Subcutaneous abdominal adipose tissue (tissue), 5 donors: ENCODE measurements at regions not wholly inside any gene's neighbourhood (a gene's known extent, or its start where the extent isn't known, plus 50 kb on each side); places are given as distances from the start of the nearest gene placed in this dataset.
"Not testable (repeated sequence)": the region's sequence is repeated elsewhere in the genome, so short reads cannot be mapped to it uniquely, and the experiment has no call there.

Experiments
- H3K27ac ChIP-seq: one replicate; pipeline ENCODE4 v1.7.0; 2013; ENCODE audit warnings: low read depth, mild to moderate bottlenecking, inconsistent platforms, low read length, moderate library complexity
- H3K27me3 ChIP-seq, 5 donors: one replicate each; pipeline ENCODE4 v1.7.0; 2013; ENCODE audit warnings: low read length in 5 of 5, inconsistent platforms in 1 of 5; ENCODE audit not compliant: control insufficient read depth in 5 of 5, insufficient read depth in 4 of 5
- H3K36me3 ChIP-seq, 5 donors: one replicate each; pipeline ENCODE4 v1.7.0; 2013; ENCODE audit warnings: low read length in 5 of 5; ENCODE audit not compliant: control insufficient read depth in 5 of 5, insufficient read depth in 5 of 5
- H3K4me1 ChIP-seq, 5 donors: one replicate each; pipeline ENCODE4 v1.7.0; 2013; ENCODE audit warnings: low read length in 5 of 5, mild to moderate bottlenecking in 3 of 5, moderate library complexity in 1 of 5; ENCODE audit not compliant: control insufficient read depth in 5 of 5, insufficient read depth in 5 of 5
- H3K4me3 ChIP-seq, 5 donors: one replicate each; pipeline ENCODE4 v1.7.0; 2013; ENCODE audit warnings: low read length in 5 of 5, low read depth in 1 of 5
- H3K9ac ChIP-seq, 5 donors: one replicate each; pipeline ENCODE4 v1.7.0; 2013; ENCODE audit warnings: low read length in 5 of 5, mild to moderate bottlenecking in 4 of 5, moderate library complexity in 3 of 5
- H3K9me3 ChIP-seq, 5 donors: one replicate each; pipeline ENCODE4 v1.7.0; 2013; ENCODE audit warnings: low read length in 5 of 5; ENCODE audit not compliant: control insufficient read depth in 5 of 5
- donor health status: healthy.
- donor health status: healthy.
- donor health status: healthy.
- donor health status: healthy.
- donor health status: healthy.

DNA sequence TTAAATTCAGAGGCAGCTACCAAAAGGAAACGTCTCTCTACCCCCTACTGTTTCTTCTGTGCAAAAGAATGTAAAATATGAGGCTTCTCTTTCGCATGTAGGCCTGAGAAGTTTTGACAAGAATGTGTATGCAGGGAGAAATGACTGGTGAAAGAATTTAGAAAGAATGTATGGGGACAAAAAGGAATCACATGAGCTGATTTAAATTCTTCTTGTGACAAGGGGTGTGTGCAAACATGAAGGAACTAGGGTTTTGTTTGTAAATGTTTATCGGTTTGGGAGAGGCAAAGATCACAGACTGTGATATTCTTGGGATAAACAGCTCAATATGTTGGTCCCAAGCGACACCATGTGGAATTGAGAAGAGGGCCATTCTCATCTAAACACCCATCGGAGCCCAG is 345.2 kb upstream of the VRK2 start:
- no peaks in the 10 kb centered on the region for H3K9me3 ChIP-seq
- no peaks in the 10 kb centered on the region for H3K4me1 ChIP-seq
- H3K27me3 ChIP-seq, result no peaks in the 10 kb centered on the region
- no peak overlapping the region for H3K9ac ChIP-seq
- H3K27ac ChIP-seq, result no peak overlapping the region
- H3K4me3 ChIP-seq, result no peak overlapping the region
- H3K36me3 ChIP-seq, result no peaks in the 10 kb centered on the region

- Histone ChIP-seq H3K4me1 (no peaks in the 10 kb centered on the region), H3K4me3 (no peak overlapping the region), H3K36me3 (no peaks in the 10 kb centered on the region), H3K27me3 (no peaks in the 10 kb centered on the region), H3K9me3 (no peaks in the 10 kb centered on the region), H3K27ac (no peak overlapping the region), H3K9ac (no peak overlapping the region)
These were observed 343.2 kb upstream of the VRK2 start for GRCh38 chr2:57703407-57703806.

- not testable (repeated sequence) for H3K27ac ChIP-seq, H3K9ac ChIP-seq, H3K4me1 ChIP-seq, H3K4me3 ChIP-seq, H3K9me3 ChIP-seq, H3K27me3 ChIP-seq, H3K36me3 ChIP-seq
These were observed 338.8 kb upstream of the VRK2 start for GRCh38 chr2:57707794-57708193.

GRCh38 chr2:57711991-57712390 is 334.6 kb upstream of the VRK2 start:
- no peak overlapping the region for H3K4me3 ChIP-seq
- H3K27me3 ChIP-seq, result no peaks in the 10 kb centered on the region
- no peaks in the 10 kb centered on the region for H3K36me3 ChIP-seq
- no peak overlapping the region for H3K27ac ChIP-seq
- no peaks in the 10 kb centered on the region for H3K9me3 ChIP-seq
- no peak overlapping the region for H3K9ac ChIP-seq
- H3K4me1 ChIP-seq, result no peaks in the 10 kb centered on the region

- H3K36me3 ChIP-seq, result no peaks in the 10 kb centered on the region
- no peak overlapping the region for H3K27ac ChIP-seq
- peak overlapping the region in 2 of 5 donors; percentile 38 to 44 for H3K9ac ChIP-seq
- H3K4me1 ChIP-seq, result peaks cover 0 to 4% (median 3%) of the 10 kb centered on the region in 5 donors
- no peaks in the 10 kb centered on the region for H3K27me3 ChIP-seq
- no peaks in the 10 kb centered on the region for H3K9me3 ChIP-seq
- peak overlapping the region; percentile 33 to 59 (median 41) for H3K4me3 ChIP-seq
These were observed 325.6 kb upstream of the VRK2 start for GRCh38 chr2:57720728-57721627.

- H3K4me3 ChIP-seq, result no peak overlapping the region
- no peaks in the 10 kb centered on the region for H3K36me3 ChIP-seq
These were observed 321.2 kb upstream of the VRK2 start for GRCh38 chr2:57725337-57725947.

DNA sequence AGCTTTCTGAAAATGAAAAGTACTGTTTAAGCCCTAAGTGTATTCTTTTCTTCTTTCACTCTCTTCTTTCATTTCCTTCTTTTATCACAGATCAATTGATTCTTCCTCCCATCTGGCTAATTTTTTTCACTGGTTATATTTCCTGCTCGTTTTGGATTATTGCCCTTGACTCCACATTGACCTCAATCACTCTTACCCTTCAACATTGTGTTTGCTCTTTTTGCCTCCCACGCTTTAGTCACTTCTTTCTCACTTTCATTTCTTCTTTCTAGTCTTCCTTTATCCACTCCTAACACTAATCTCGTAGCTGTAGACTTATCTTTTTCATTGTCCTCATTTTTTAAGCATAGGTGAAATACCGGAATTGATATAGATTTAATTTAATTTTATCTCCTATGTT is 320.3 kb upstream of the VRK2 start:
- Histone ChIP-seq H3K27ac (no peak overlapping the region), H3K4me1 (no peaks in the 10 kb centered on the region), H3K27me3 (no peaks in the 10 kb centered on the region), H3K9me3 (no peaks in the 10 kb centered on the region), H3K4me3 (no peak overlapping the region), H3K36me3 (no peaks in the 10 kb centered on the region), H3K9ac (no peak overlapping the region)

More at GRCh38 chr2:57725337-57725947, 321.2 kb upstream of the VRK2 start:
- H3K27ac ChIP-seq, result no peak overlapping the region
- H3K9ac ChIP-seq, result no peak overlapping the region
- H3K27me3 ChIP-seq, result no peaks in the 10 kb centered on the region
- H3K4me1 ChIP-seq, result peaks cover 0 to 4% (median 3%) of the 10 kb centered on the region in 5 donors
- no peaks in the 10 kb centered on the region for H3K9me3 ChIP-seq

- Histone ChIP-seq H3K9me3 (no peaks in the 10 kb centered on the region), H3K36me3 (no peaks in the 10 kb centered on the region), H3K4me1 (no peaks in the 10 kb centered on the region), H3K4me3 (no peak overlapping the region), H3K27me3 (no peaks in the 10 kb centered on the region), H3K9ac (no peak overlapping the region), H3K27ac (no peak overlapping the region)
These were observed 317.9 kb upstream of the VRK2 start for GRCh38 chr2:57728691-57729090.

GRCh38 chr2:57733956-57734355 is 312.6 kb upstream of the VRK2 start:
- H3K27me3 ChIP-seq, result no peaks in the 10 kb centered on the region
- H3K4me1 ChIP-seq, result no peaks in the 10 kb centered on the region
- H3K9ac ChIP-seq, result no peak overlapping the region
- no peak overlapping the region for H3K4me3 ChIP-seq
- H3K36me3 ChIP-seq, result no peaks in the 10 kb centered on the region
- no peaks in the 10 kb centered on the region for H3K9me3 ChIP-seq
- no peak overlapping the region for H3K27ac ChIP-seq

- no peaks in the 10 kb centered on the region for H3K36me3 ChIP-seq
- no peak overlapping the region for H3K4me3 ChIP-seq
- H3K27ac ChIP-seq, result no peak overlapping the region
- no peak overlapping the region for H3K9ac ChIP-seq
- no peaks in the 10 kb centered on the region for H3K4me1 ChIP-seq
- H3K27me3 ChIP-seq, result no peaks in the 10 kb centered on the region
- no peaks in the 10 kb centered on the region for H3K9me3 ChIP-seq
These were observed 305.7 kb upstream of the VRK2 start for GRCh38 chr2:57740891-57741290.
